GM23248 (cell line): ENCODE measurements at regions not wholly inside any gene's neighbourhood (a gene's known extent, or its start where the extent isn't known, plus 50 kb on each side); places are given as distances from the start of the nearest gene placed in this dataset.

ENCODE experiments used
- EZH2 ChIP-seq: fragments of 200-600 bp; sonication (generic); IDR thresholded peaks from 2 replicates; pipeline ENCODE4 v1.6.1; 2018; ENCODE audit warnings: antibody characterized with exemption, mild to moderate bottlenecking; ENCODE audit not compliant: insufficient read depth, poor library complexity, severe bottlenecking
- EZH2phosphoT487 ChIP-seq: fragments of 200-600 bp; sonication (generic); IDR thresholded peaks from 2 replicates; pipeline ENCODE4 v1.6.1; 2018; ENCODE audit warnings: antibody characterized with exemption, moderate library complexity, mild to moderate bottlenecking, low read depth; ENCODE audit not compliant: insufficient read depth

DNA sequence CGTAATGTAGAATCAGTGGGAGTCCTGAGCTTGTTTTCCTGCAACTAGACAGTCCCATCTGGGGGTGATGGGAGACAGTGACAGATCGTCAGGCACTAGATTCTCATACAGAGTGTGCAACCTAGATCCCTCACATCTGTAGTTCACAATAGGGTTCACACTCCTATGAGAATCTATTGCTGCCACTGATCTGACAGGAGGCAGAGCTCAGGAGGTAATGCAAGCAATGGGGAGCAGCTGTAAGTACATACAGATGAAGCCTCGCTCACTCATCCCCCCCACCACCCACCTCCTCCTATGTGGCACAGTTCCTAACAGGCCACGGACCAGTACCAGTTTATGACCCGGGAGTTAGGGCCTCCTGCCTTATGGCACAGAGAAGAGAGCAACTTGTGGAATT lies 116.2 kb upstream of the PIK3R1 start:
- TF ChIP-seq EZH2phosphoT487 (no peak), EZH2 (no peak)
